CD14-positive monocyte (primary cell): ENCODE measurements at regions not wholly inside any gene's neighbourhood (a gene's known extent, or its start where the extent isn't known, plus 50 kb on each side); places are given as distances from the start of the nearest gene placed in this dataset.

ENCODE experiments used
- DNase-seq, 3 donors: peaks; one replicate each; pipeline ENCODE4 v3.0.0-alpha.2; 2011 to 2022
- H2AFZ ChIP-seq: 2 replicates; pipeline ENCODE4 v1.6.0; 2012; ENCODE audit warnings: mild to moderate bottlenecking, low read depth, low read length, inconsistent platforms; ENCODE audit not compliant: insufficient read depth, poor library complexity, severe bottlenecking
- H3K27ac ChIP-seq, 2 donors: 1 replicate in 1 of 2; 2 replicates in 1 of 2; pipeline ENCODE4 v1.5.1; 2012 to 2013; ENCODE audit warnings: low read length in 2 of 2, control low read depth in 1 of 2, inconsistent platforms in 1 of 2, low read depth in 1 of 2, mild to moderate bottlenecking in 1 of 2
- H3K27me3 ChIP-seq, 2 donors: one replicate each; pipeline versions ENCODE4 v1.6.0 to v1.6.1; 2011 to 2013; ENCODE audit warnings: low read length in 2 of 2; ENCODE audit not compliant: control insufficient read depth in 2 of 2, insufficient read depth in 2 of 2
- H3K36me3 ChIP-seq, 2 donors: replicated peaks in 1 of 2; 1 replicate in 1 of 2; 2 replicates in 1 of 2; pipeline versions ENCODE4 v1.5.1 to v1.6.1; 2012 to 2013; ENCODE audit warnings: low read length in 2 of 2, control low read depth in 1 of 2, inconsistent platforms in 1 of 2, mild to moderate bottlenecking in 1 of 2; ENCODE audit not compliant: insufficient read depth in 2 of 2, control insufficient read depth in 1 of 2
- H3K4me1 ChIP-seq, 2 donors: 1 replicate in 1 of 2; 2 replicates in 1 of 2; pipeline versions ENCODE4 v1.5.1 to v1.6.1; 2012 to 2013; ENCODE audit warnings: low read length in 2 of 2, control low read depth in 1 of 2, inconsistent platforms in 1 of 2, mild to moderate bottlenecking in 1 of 2, moderate library complexity in 1 of 2; ENCODE audit not compliant: insufficient read depth in 2 of 2, control insufficient read depth in 1 of 2
- H3K4me2 ChIP-seq: replicated peaks from 2 replicates; pipeline ENCODE3; 2012; ENCODE audit warnings: low read length, moderate library complexity, mild to moderate bottlenecking; ENCODE audit not compliant: poor library complexity, severe bottlenecking; ENCODE audit errors: extremely low read depth
- H3K4me3 ChIP-seq, 3 experiments: fragments of 200-600 bp in 1 of 3; sonication (generic) in 1 of 3; replicated peaks in 1 of 3; 1 replicate in 2 of 3; 2 replicates in 1 of 3; pipeline ENCODE4 v1.5.1; 2011 to 2013; ENCODE audit warnings: low read length in 3 of 3, mild to moderate bottlenecking in 3 of 3, control low read depth in 2 of 3, low read depth in 2 of 3, inconsistent platforms in 1 of 3, moderate library complexity in 1 of 3
- H3K79me2 ChIP-seq: 2 replicates; pipeline ENCODE4 v1.6.0; 2012; ENCODE audit warnings: mild to moderate bottlenecking, control low read depth, inconsistent platforms, low read length, moderate library complexity; ENCODE audit not compliant: insufficient read depth
- H3K9ac ChIP-seq: 2 replicates; pipeline ENCODE4 v1.6.0; 2017; ENCODE audit warnings: low read length, mild to moderate bottlenecking; ENCODE audit not compliant: insufficient read depth, poor library complexity, severe bottlenecking
- H3K9me3 ChIP-seq, 2 donors: replicated peaks in 1 of 2; 1 replicate in 1 of 2; 2 replicates in 1 of 2; pipeline versions ENCODE4 v1.5.1 to v1.6.1; 2012 to 2013; ENCODE audit warnings: low read length in 2 of 2, control low read depth in 1 of 2; ENCODE audit not compliant: control insufficient read depth in 1 of 2, insufficient read depth in 1 of 2
- H4K20me1 ChIP-seq: 2 replicates; pipeline ENCODE4 v1.6.0; 2012; ENCODE audit warnings: mild to moderate bottlenecking, low read length, control low read depth, moderate library complexity; ENCODE audit not compliant: insufficient read depth
- H3K27ac Mint-ChIP-seq, 7 donors: one replicate each; pipeline ENCODE4 v1.8.0; 2020; ENCODE audit warnings: mild to moderate bottlenecking in 7 of 7, mixed read lengths in 7 of 7, moderate library complexity in 6 of 7, inconsistent platforms in 2 of 7
- H3K27me3 Mint-ChIP-seq, 3 donors: one replicate each; pipeline ENCODE4 v1.8.0; 2021 to 2022; ENCODE audit warnings: low read depth in 3 of 3, mild to moderate bottlenecking in 3 of 3, mixed read lengths in 3 of 3, moderate library complexity in 3 of 3, inconsistent platforms in 1 of 3
- H3K36me3 Mint-ChIP-seq, 2 donors: one replicate each; pipeline ENCODE4 v1.8.0; 2020; ENCODE audit warnings: mixed read lengths in 2 of 2, inconsistent platforms in 1 of 2, mild to moderate bottlenecking in 1 of 2
- H3K4me1 Mint-ChIP-seq: one replicate; pipeline ENCODE4 v1.8.0; 2020; ENCODE audit warnings: mild to moderate bottlenecking, mixed read lengths
- H3K4me3 Mint-ChIP-seq, 2 donors: one replicate each; pipeline ENCODE4 v1.8.0; 2020; ENCODE audit warnings: mild to moderate bottlenecking in 2 of 2, mixed read lengths in 2 of 2, moderate library complexity in 1 of 2
- H3K9me3 Mint-ChIP-seq, 7 donors: one replicate each; pipeline ENCODE4 v1.8.0; 2020 to 2022; ENCODE audit warnings: mixed read lengths in 7 of 7, mild to moderate bottlenecking in 6 of 7, moderate library complexity in 6 of 7, inconsistent platforms in 2 of 7
- CTCF ChIP-seq: fragments of 200-600 bp; IDR thresholded peaks from one replicate; pipeline ENCODE4 v1.8.0; 2022; ENCODE audit warnings: antibody characterized with exemption, mild to moderate bottlenecking
- WGBS: methylation state at CpG from one replicate; pipeline ENCODE4 v1.1.5; 2013; ENCODE audit warnings: missing lambda C conversion rate; ENCODE audit not compliant: insufficient coverage; 5-methylcytosine and 5-hydroxymethylcytosine counted together
- intact Hi-C, 2 donors: fragments of 100-400 bp; cut with micrococcal nuclease; formaldehyde crosslinking; loops; one replicate each; pipeline versions ENCODE4 v1.15.0 to v1.15.1; 2023

- intact Hi-C loops: no loop called here
- H3K27ac Mint-ChIP-seq: no peak overlapping the region
- peaks cover 4 to 9% (median 5%) of the 10 kb centered on the region in 3 donors for H3K27me3 Mint-ChIP-seq
- H3K36me3 Mint-ChIP-seq: no peaks in the 10 kb centered on the region
- WGBS: no CpG with 5 or more reads among the region's 3 CpGs
- H3K9me3 ChIP-seq: peaks cover 0 to 3% of the 10 kb centered on the region in 2 donors
- no peak for TF ChIP-seq CTCF
- no peak for DNase-seq
- no peaks in the 10 kb centered on the region for H3K27me3 ChIP-seq
- H3K4me1 Mint-ChIP-seq: no peaks in the 10 kb centered on the region
- no peak overlapping the region for H3K4me3 Mint-ChIP-seq
- no peaks in the 10 kb centered on the region for H3K79me2 ChIP-seq
- H3K4me2 ChIP-seq: no peak overlapping the region
- H3K9ac ChIP-seq: no peak overlapping the region
- H3K9me3 Mint-ChIP-seq: peaks cover 0 to 3% (median 0%) of the 10 kb centered on the region in 7 donors
- H2AFZ ChIP-seq: no peak overlapping the region
- H3K4me3 ChIP-seq: no peak overlapping the region
- no peaks in the 10 kb centered on the region for H3K36me3 ChIP-seq
- no peak overlapping the region for H3K27ac ChIP-seq
- no peaks in the 10 kb centered on the region for H3K4me1 ChIP-seq
- H4K20me1 ChIP-seq: no peaks in the 10 kb centered on the region
Measured at GRCh38 chr20:56993020-56993559, 273.4 kb downstream of the BMP7 start.

- DNase-seq: no peak
- Mint-ChIP-seq H3K27me3 (peaks cover 2 to 6% (median 5%) of the 10 kb centered on the region in 3 donors), H3K4me3 (no peak overlapping the region), H3K36me3 (no peaks in the 10 kb centered on the region), H3K9me3 (peaks cover 2 to 10% (median 8%) of the 10 kb centered on the region in 7 donors), H3K27ac (no peak overlapping the region), H3K4me1 (no peaks in the 10 kb centered on the region)
- Histone ChIP-seq H3K79me2 (no peaks in the 10 kb centered on the region), H3K27ac (no peak overlapping the region), H3K4me1 (no peaks in the 10 kb centered on the region), H3K4me3 (no peak overlapping the region), H4K20me1 (no peaks in the 10 kb centered on the region), H2AFZ (no peak overlapping the region), H3K36me3 (no peaks in the 10 kb centered on the region), H3K27me3 (no peaks in the 10 kb centered on the region), H3K9me3 (peaks cover 5 to 11% of the 10 kb centered on the region in 2 donors), H3K4me2 (no peak overlapping the region), H3K9ac (no peak overlapping the region)
- intact Hi-C loops: no loop called here
- TF ChIP-seq CTCF: no peak
- 88% methylated on average over 3 of the region's 8 CpGs for WGBS
Measured at GRCh38 chr20:56994006-56994405, 272.4 kb downstream of the BMP7 start.
